ENCODE measurements at regions not wholly inside any gene's neighbourhood (a gene's known extent, or its start where the extent isn't known, plus 50 kb on each side); places are given as distances from the start of the nearest gene placed in this dataset.
"Not testable (repeated sequence)": the region's sequence is repeated elsewhere in the genome, so short reads cannot be mapped to it uniquely, and the experiment has no call there.

GRCh38 chr1:194431121-194431520 lies 1244.7 kb upstream of the B3GALT2 start:
- Histone ChIP-seq H3K9me3 (ENCODE audit: severe bottlenecking) (no peaks in the 10 kb centered on the region), H3K4me3 (ENCODE audit: severe bottlenecking) (no peak overlapping the region), H3K36me3 (ENCODE audit: low read depth) (no peaks in the 10 kb centered on the region), H3K27me3 (ENCODE audit: insufficient read depth, poor library complexity, severe bottlenecking) (no peaks in the 10 kb centered on the region), H3K4me1 (ENCODE audit: insufficient read depth, poor library complexity, severe bottlenecking) (no peaks in the 10 kb centered on the region), H3K27ac (ENCODE audit: poor library complexity, severe bottlenecking) (no peak overlapping the region)
- ATAC-seq (ENCODE audit: low read depth) = no peak
- no peak for TF ChIP-seq CTCF (IDR thresholded peaks at IDR 0.05; ENCODE audit: poor library complexity, severe bottlenecking)
- DNase-seq (ENCODE audit: low spot score) = no peak

DNA sequence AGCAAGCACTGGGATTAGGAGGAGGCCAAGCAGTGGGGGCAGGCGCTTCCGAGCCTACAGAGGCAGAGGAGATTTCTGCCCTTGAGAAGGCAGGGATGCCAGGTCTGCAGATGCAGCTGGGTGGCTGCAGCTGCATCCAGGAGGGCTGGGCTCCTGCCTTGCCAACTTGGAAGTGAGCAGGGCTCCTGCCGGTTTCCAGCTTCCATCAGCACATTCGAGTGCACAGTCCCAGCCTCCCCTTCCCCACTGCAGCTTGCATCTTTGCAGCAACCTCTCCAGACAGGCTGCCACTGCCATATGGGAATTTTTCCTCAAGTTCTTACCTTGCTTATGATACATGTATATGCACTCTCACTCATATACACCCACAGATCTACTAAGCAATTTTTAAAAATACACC lies 1234.3 kb upstream of the B3GALT2 start:
- Histone ChIP-seq H3K27me3 (ENCODE audit: insufficient read depth, poor library complexity, severe bottlenecking) (no peaks in the 10 kb centered on the region), H3K9me3 (ENCODE audit: severe bottlenecking) (no peaks in the 10 kb centered on the region), H3K4me3 (ENCODE audit: severe bottlenecking) (no peak overlapping the region), H3K4me1 (ENCODE audit: insufficient read depth, poor library complexity, severe bottlenecking) (no peaks in the 10 kb centered on the region), H3K36me3 (ENCODE audit: low read depth) (no peaks in the 10 kb centered on the region), H3K27ac (ENCODE audit: poor library complexity, severe bottlenecking) (no peak overlapping the region)
- DNase-seq (ENCODE audit: low spot score) = no peak
- ATAC-seq (ENCODE audit: low read depth) = no peak
- no peak for TF ChIP-seq CTCF (IDR thresholded peaks at IDR 0.05; ENCODE audit: poor library complexity, severe bottlenecking)

GRCh38 chr1:194419721-194420120 lies 1233.3 kb upstream of the B3GALT2 start:
- no peak for TF ChIP-seq CTCF (IDR thresholded peaks at IDR 0.05; ENCODE audit: poor library complexity, severe bottlenecking)
- Histone ChIP-seq H3K27ac (ENCODE audit: poor library complexity, severe bottlenecking) (no peak overlapping the region), H3K4me1 (ENCODE audit: insufficient read depth, poor library complexity, severe bottlenecking) (no peaks in the 10 kb centered on the region), H3K27me3 (ENCODE audit: insufficient read depth, poor library complexity, severe bottlenecking) (no peaks in the 10 kb centered on the region), H3K4me3 (ENCODE audit: severe bottlenecking) (no peak overlapping the region), H3K9me3 (ENCODE audit: severe bottlenecking) (no peaks in the 10 kb centered on the region), H3K36me3 (ENCODE audit: low read depth) (no peaks in the 10 kb centered on the region)
- ATAC-seq (ENCODE audit: low read depth) (no peak), DNase-seq (ENCODE audit: low spot score) (no peak)

DNA sequence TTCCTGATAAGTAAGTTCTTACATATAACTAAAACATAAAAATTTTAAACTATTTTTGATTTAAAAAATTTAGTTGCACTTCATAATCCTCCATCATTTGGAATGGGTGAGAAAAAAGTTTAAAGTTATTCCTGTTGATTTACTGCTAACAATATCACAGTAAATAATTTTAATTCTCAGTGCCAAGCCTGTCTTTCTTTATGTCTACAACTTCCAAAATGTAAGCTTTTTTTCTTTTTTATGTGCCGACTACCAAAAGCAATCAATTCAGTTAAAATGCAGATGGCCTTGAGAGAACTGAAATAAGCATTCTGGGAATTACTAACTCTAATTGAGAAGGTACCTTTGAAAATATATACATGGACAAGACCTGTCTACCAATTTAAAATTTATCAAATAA lies 1224.3 kb upstream of the B3GALT2 start:
- DNase-seq (ENCODE audit: low spot score) = no peak
- TF ChIP-seq CTCF (IDR thresholded peaks at IDR 0.05; ENCODE audit: poor library complexity, severe bottlenecking) = no peak
- Histone ChIP-seq H3K4me1 (ENCODE audit: insufficient read depth, poor library complexity, severe bottlenecking) (no peaks in the 10 kb centered on the region), H3K4me3 (ENCODE audit: severe bottlenecking) (no peak overlapping the region), H3K9me3 (ENCODE audit: severe bottlenecking) (no peaks in the 10 kb centered on the region), H3K27me3 (ENCODE audit: insufficient read depth, poor library complexity, severe bottlenecking) (no peaks in the 10 kb centered on the region), H3K27ac (ENCODE audit: poor library complexity, severe bottlenecking) (no peak overlapping the region), H3K36me3 (ENCODE audit: low read depth) (no peaks in the 10 kb centered on the region)
- ATAC-seq (ENCODE audit: low read depth) = no peak

DNA sequence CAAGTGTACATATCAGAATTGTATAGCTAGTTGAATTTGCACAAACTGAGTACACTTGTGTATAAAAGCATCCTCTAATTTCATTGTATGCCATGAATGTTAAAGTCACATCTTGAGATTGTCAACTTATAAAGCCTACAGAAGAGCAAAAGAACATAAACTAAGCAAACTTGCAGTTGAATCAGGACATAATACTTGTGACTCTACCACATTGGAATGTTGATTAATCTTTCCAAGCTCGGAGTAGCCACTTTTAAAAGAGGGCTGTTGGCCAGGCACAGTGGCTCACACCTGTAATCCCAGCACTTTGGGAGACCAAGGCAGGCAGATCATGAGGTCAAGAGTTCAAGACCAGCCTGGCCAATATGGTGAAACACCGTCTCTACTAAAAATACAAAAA lies 1220.8 kb upstream of the B3GALT2 start:
- peak; percentile 38; the same call in 2 of the 3 replicates for ATAC-seq (ENCODE audit: low read depth)
- not testable (repeated sequence) for H3K36me3 ChIP-seq (ENCODE audit: low read depth)

More for the DNA sequence above, 1220.8 kb upstream of the B3GALT2 start:
- not testable (repeated sequence) for H3K4me1 ChIP-seq (ENCODE audit: insufficient read depth, poor library complexity, severe bottlenecking); H3K27ac ChIP-seq (ENCODE audit: poor library complexity, severe bottlenecking); H3K27me3 ChIP-seq (ENCODE audit: insufficient read depth, poor library complexity, severe bottlenecking); H3K4me3 ChIP-seq (ENCODE audit: severe bottlenecking); H3K9me3 ChIP-seq (ENCODE audit: severe bottlenecking); DNase-seq (ENCODE audit: low spot score)

All from RWPE2 (cell line).